Progenitor cell of endocrine pancreas (in vitro differentiated cells): ENCODE measurements at regions not wholly inside any gene's neighbourhood (a gene's known extent, or its start where the extent isn't known, plus 50 kb on each side); places are given as distances from the start of the nearest gene placed in this dataset.

ENCODE experiments used
- DNase-seq: peaks from one replicate; pipeline ENCODE4 v3.0.0; 2021; ENCODE audit warnings: low spot score; ENCODE audit not compliant: unreplicated experiment
- H3K27ac Mint-ChIP-seq: 2 replicates; pipeline ENCODE4 v1.8.0; 2021; ENCODE audit warnings: mild to moderate bottlenecking, moderate library complexity, mixed read lengths
- H3K27me3 Mint-ChIP-seq: 2 replicates; pipeline ENCODE4 v1.8.0; 2021; ENCODE audit warnings: mixed read lengths
- H3K36me3 Mint-ChIP-seq: 2 replicates; pipeline ENCODE4 v1.8.0; 2022; ENCODE audit warnings: mixed read lengths; ENCODE audit not compliant: insufficient read depth
- H3K4me1 Mint-ChIP-seq: 2 replicates; pipeline ENCODE4 v1.8.0; 2021; ENCODE audit warnings: low read depth, mixed read lengths
- H3K4me3 Mint-ChIP-seq: 2 replicates; pipeline ENCODE4 v1.8.0; 2021; ENCODE audit warnings: low read depth, mild to moderate bottlenecking, moderate library complexity, mixed read lengths
- H3K9me3 Mint-ChIP-seq: 2 replicates; pipeline ENCODE4 v1.8.0; 2021; ENCODE audit warnings: low read depth, mixed read lengths
- TF ChIP-seq, protein P1 (sequence below): fragments of 200-600 bp; sonication (generic); IDR thresholded peaks from one replicate; pipeline ENCODE4 v1.5.0; 2021; ENCODE audit warnings: antibody characterized with exemption, mild to moderate bottlenecking; ENCODE audit not compliant: unreplicated experiment

DNA sequence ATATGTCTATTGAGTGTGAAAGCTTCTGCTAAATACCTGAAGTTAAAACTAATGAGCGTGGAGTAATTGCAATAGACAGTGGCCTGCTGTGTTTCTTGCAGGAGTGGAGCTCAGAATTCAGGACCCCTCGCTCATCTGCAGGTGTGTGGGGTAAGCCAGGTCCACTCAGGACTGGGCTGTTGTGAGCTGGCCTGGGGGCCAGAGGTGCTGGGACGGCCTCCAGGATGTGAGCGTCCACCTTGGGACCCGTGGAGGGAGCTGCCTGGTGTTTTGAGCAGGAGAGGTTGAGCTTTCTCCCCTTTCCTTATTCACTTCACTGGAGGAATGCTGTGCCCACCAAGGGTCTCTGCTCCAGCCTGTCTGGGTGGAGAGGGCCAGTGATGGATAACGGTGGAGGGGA, 681.2 kb downstream of the BRD1 start:
- no peak overlapping the region for H3K27ac Mint-ChIP-seq
- peaks cover 17% of the 10 kb centered on the region for H3K27me3 Mint-ChIP-seq
- no peaks in the 10 kb centered on the region for H3K36me3 Mint-ChIP-seq
- TF ChIP-seq, protein P1, sequence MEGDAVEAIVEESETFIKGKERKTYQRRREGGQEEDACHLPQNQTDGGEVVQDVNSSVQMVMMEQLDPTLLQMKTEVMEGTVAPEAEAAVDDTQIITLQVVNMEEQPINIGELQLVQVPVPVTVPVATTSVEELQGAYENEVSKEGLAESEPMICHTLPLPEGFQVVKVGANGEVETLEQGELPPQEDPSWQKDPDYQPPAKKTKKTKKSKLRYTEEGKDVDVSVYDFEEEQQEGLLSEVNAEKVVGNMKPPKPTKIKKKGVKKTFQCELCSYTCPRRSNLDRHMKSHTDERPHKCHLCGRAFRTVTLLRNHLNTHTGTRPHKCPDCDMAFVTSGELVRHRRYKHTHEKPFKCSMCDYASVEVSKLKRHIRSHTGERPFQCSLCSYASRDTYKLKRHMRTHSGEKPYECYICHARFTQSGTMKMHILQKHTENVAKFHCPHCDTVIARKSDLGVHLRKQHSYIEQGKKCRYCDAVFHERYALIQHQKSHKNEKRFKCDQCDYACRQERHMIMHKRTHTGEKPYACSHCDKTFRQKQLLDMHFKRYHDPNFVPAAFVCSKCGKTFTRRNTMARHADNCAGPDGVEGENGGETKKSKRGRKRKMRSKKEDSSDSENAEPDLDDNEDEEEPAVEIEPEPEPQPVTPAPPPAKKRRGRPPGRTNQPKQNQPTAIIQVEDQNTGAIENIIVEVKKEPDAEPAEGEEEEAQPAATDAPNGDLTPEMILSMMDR = no peak
- no peaks in the 10 kb centered on the region for H3K9me3 Mint-ChIP-seq
- no peak for DNase-seq
- H3K4me3 Mint-ChIP-seq = no peak overlapping the region
- H3K4me1 Mint-ChIP-seq = peaks cover 7% of the 10 kb centered on the region

- no peaks in the 10 kb centered on the region for H3K36me3 Mint-ChIP-seq
- H3K4me1 Mint-ChIP-seq = no peaks in the 10 kb centered on the region
- H3K27me3 Mint-ChIP-seq = peaks cover 20% of the 10 kb centered on the region
- no peak overlapping the region for H3K4me3 Mint-ChIP-seq
- H3K9me3 Mint-ChIP-seq = no peaks in the 10 kb centered on the region
- H3K27ac Mint-ChIP-seq = no peak overlapping the region
- TF ChIP-seq, protein P1 = no peak
- no peak for DNase-seq
Measured at GRCh38 chr22:49143812-49144211, 683.9 kb downstream of the BRD1 start.

GRCh38 chr22:49142891-49143290, 684.8 kb downstream of the BRD1 start:
- Mint-ChIP-seq H3K4me1 (no peaks in the 10 kb centered on the region), H3K36me3 (no peaks in the 10 kb centered on the region), H3K27me3 (peaks cover 16% of the 10 kb centered on the region), H3K4me3 (no peak overlapping the region), H3K9me3 (no peaks in the 10 kb centered on the region), H3K27ac (no peak overlapping the region)
- no peak for DNase-seq
- TF ChIP-seq, protein P1 = no peak

GRCh38 chr22:49142296-49142695, 685.4 kb downstream of the BRD1 start:
- Mint-ChIP-seq H3K36me3 (no peaks in the 10 kb centered on the region), H3K4me1 (no peaks in the 10 kb centered on the region)

DNA sequence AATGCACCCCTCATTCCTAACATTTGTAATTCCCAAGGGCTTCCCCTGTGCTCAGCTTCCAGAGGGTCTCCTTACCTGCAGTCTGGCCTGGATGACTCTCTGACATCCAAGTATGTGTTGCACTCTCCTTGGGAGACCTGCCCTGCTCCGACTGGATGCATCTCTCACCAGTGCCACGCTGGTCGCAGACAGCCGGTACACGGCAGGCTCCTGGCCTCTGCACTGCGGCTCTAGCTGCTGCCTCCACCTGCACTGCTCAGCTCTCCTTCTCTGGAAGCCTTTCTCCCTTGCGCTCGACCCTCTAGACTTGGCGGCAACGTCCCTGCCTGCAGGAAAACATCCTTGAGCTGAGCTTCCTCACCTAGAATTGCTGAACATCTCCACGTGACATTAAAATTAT, 685.9 kb downstream of the BRD1 start:
- H3K4me3 Mint-ChIP-seq = no peak overlapping the region
- no peak overlapping the region for H3K27ac Mint-ChIP-seq
- H3K4me1 Mint-ChIP-seq = no peaks in the 10 kb centered on the region
- peaks cover 14% of the 10 kb centered on the region for H3K27me3 Mint-ChIP-seq
- H3K36me3 Mint-ChIP-seq = no peaks in the 10 kb centered on the region
- TF ChIP-seq, protein P1 = no peak
- H3K9me3 Mint-ChIP-seq = no peaks in the 10 kb centered on the region
- DNase-seq = no peak

More at GRCh38 chr22:49142296-49142695, 685.4 kb downstream of the BRD1 start:
- TF ChIP-seq, protein P1 = no peak
- Mint-ChIP-seq H3K27ac (no peak overlapping the region), H3K27me3 (peaks cover 14% of the 10 kb centered on the region), H3K9me3 (no peaks in the 10 kb centered on the region), H3K4me3 (no peak overlapping the region)
- no peak for DNase-seq
